Stomach (tissue), 4 donors: ENCODE measurements at regions not wholly inside any gene's neighbourhood (a gene's known extent, or its start where the extent isn't known, plus 50 kb on each side); places are given as distances from the start of the nearest gene placed in this dataset.

ENCODE experiments used
- CTCF ChIP-seq, 7 experiments: fragments of 450-650 bp in 4 of 7; fragments of 200-600 bp in 3 of 7; sonication (generic) in 3 of 7; IDR thresholded peaks; one replicate each; pipeline ENCODE4 v1.5.1; 2016 to 2019; ENCODE audit warnings: antibody characterized with exemption in 7 of 7, control low read depth in 2 of 7, mild to moderate bottlenecking in 1 of 7
- EP300 ChIP-seq: sonication (generic); formaldehyde crosslinking; IDR thresholded peaks from one replicate; pipeline ENCODE4 v1.6.1; 2017; ENCODE audit warnings: antibody characterized with exemption
- POLR2A ChIP-seq, 4 donors: fragments of 450-650 bp; IDR thresholded peaks; one replicate each; pipeline ENCODE4 v1.6.1; 2016; ENCODE audit warnings: antibody characterized with exemption in 4 of 4, control low read depth in 2 of 4, mild to moderate bottlenecking in 1 of 4, moderate library complexity in 1 of 4

- no peak for TF ChIP-seq CTCF (IDR thresholded peaks at IDR 0.05)
- TF ChIP-seq POLR2A (IDR thresholded peaks at IDR 0.05) = no peak
- no peak for TF ChIP-seq EP300
These were observed 211.2 kb upstream of the CFAP20DC start for GRCh38 chr3:59261009-59261408.
